ENCODE measurements at regions not wholly inside any gene's neighbourhood (a gene's known extent, or its start where the extent isn't known, plus 50 kb on each side); places are given as distances from the start of the nearest gene placed in this dataset.
"Not testable (repeated sequence)": the region's sequence is repeated elsewhere in the genome, so short reads cannot be mapped to it uniquely, and the experiment has no call there.

DNA sequence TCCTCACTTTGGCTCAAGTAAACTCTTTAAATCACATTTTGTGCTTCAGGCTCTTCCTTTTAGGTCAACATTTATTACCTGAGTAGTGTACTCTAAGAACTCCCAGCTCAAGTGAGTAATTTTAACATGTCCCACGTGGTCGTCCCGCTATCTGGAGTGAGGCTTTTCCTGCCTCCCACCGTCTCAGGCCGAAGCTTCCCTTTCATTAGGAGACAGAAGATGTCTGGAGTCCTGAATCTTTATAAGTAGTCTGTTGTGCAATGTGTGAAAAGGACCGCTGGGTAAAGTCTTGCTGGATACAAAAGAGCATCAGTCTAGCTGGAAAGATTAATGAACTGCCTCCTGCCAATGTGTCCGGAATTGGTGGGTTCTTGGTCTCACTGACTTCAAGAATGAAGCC, 117.7 kb upstream of the NEIL3 start:
- intact Hi-C loops (cut with DNase I): no loop called here
- Histone ChIP-seq H3K27ac (no peak overlapping the region), H3K27me3 (no peaks in the 10 kb centered on the region), H3K9me3 (no peaks in the 10 kb centered on the region), H3K4me1 (no peaks in the 10 kb centered on the region), H3K4me3 (no peak overlapping the region), H3K36me3 (no peaks in the 10 kb centered on the region)
- WGBS, 2 donors: 76 to 81% methylated on average over 7 of the region's 7 CpGs
- no peak for DNase-seq
- TF ChIP-seq, protein P1, sequence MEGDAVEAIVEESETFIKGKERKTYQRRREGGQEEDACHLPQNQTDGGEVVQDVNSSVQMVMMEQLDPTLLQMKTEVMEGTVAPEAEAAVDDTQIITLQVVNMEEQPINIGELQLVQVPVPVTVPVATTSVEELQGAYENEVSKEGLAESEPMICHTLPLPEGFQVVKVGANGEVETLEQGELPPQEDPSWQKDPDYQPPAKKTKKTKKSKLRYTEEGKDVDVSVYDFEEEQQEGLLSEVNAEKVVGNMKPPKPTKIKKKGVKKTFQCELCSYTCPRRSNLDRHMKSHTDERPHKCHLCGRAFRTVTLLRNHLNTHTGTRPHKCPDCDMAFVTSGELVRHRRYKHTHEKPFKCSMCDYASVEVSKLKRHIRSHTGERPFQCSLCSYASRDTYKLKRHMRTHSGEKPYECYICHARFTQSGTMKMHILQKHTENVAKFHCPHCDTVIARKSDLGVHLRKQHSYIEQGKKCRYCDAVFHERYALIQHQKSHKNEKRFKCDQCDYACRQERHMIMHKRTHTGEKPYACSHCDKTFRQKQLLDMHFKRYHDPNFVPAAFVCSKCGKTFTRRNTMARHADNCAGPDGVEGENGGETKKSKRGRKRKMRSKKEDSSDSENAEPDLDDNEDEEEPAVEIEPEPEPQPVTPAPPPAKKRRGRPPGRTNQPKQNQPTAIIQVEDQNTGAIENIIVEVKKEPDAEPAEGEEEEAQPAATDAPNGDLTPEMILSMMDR (IDR thresholded peaks at IDR 0.05): no peak
- TF ChIP-seq POLR2A (IDR thresholded peaks at IDR 0.05): no peak

DNA sequence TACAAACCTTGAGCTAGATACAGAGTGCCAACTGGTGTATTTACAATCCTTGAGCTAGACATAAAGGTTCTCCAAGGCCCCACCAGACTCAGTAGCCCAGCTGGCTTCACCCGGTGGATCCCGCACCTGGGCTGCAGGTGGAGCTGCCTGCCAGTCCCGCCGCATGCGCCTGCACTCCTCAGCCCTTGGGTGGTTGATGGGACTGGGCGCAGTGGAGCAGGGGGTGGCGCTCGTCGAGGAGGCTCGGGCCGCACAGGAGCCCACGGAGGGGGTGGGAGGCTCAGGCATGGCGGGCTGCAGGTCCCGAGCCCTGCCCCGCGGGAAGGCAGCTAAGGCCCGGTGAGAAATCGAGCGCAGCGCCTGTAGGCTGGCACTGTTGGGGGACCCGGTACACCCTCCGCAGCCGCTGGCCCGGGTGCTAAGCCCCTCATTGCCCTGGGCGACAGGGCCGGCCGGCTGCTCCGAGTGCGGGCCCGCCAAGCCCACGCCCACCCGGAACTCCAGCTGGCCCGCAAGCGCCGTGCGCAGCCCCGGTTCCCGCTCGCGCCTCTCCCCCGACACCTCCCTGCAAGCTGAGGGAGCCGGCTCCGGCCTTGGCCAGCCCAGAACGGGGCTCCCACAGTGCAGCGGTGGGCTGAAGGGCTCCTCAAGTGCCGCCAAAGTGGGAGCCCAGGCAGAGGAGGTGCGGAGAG, 116.5 kb upstream of the NEIL3 start:
- H3K4me3 ChIP-seq; H3K9me3 ChIP-seq; intact Hi-C loops (cut with DNase I); H3K36me3 ChIP-seq; DNase-seq; H3K27ac ChIP-seq; H3K4me1 ChIP-seq; H3K27me3 ChIP-seq: not testable (repeated sequence)
- WGBS, 2 donors: 95% methylated on average over 4 of the region's 47 CpGs; no CpG with 5 or more reads in 1 of the 2 donors

DNA sequence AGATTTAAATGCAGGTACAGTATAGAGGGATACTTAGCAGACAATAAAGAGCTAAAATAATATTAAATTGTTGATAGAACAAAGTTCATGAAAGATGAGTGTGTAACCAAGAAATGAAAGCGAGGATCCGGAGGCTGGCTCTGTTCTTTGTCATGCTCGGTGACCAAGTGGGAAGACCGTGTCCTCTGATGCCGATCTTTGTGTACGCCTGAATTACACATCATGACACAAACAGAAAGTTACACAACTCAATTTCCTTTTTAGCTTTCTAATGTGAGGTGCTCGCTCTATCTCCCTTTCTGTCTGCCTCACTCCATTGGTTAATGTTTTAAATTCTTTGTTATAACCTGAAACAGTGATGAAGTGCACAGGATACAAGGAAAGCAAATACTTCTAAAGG, 114.8 kb upstream of the NEIL3 start:
- WGBS, 2 donors: 77 to 86% methylated on average over 7 of the region's 7 CpGs
- no peaks in the 10 kb centered on the region for H3K4me1 ChIP-seq
- intact Hi-C loops (cut with DNase I): no loop called here
- H3K27me3 ChIP-seq: no peaks in the 10 kb centered on the region
- no peaks in the 10 kb centered on the region for H3K9me3 ChIP-seq
- DNase-seq: no peak
- H3K27ac ChIP-seq: no peak overlapping the region
- TF ChIP-seq POLR2A (IDR thresholded peaks at IDR 0.05): no peak
- TF ChIP-seq, protein P1 (IDR thresholded peaks at IDR 0.05): no peak
- H3K4me3 ChIP-seq: no peak overlapping the region
- no peaks in the 10 kb centered on the region for H3K36me3 ChIP-seq

DNA sequence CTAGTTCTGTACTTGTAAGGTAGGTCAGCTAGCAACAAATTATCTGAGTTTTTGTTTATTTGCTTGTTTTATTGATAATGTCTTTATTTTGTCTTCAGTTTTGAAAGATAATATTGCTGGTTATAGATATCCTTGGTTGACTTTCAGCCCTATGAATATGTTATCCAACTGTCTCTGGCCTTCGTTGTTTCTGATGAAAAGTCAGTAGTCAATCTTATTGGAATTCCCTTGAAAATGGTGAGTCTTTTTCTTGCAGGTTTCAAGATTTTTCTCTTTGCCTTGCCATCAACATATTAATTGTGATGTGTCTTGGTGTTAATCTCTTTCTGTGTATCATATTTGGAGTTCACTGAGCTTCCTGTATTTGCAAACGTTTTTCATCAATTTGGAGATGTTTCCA, 113.1 kb upstream of the NEIL3 start:
- intact Hi-C loops (cut with DNase I): no loop called here
- WGBS, 2 donors: 63 to 68% methylated on average over 2 of the region's 2 CpGs
- H3K36me3 ChIP-seq: no peaks in the 10 kb centered on the region
- TF ChIP-seq, protein P1 (IDR thresholded peaks at IDR 0.05): no peak
- no peak for TF ChIP-seq POLR2A (IDR thresholded peaks at IDR 0.05)
- no peak overlapping the region for H3K4me3 ChIP-seq
- no peak overlapping the region for H3K27ac ChIP-seq
- no peak for DNase-seq
- no peaks in the 10 kb centered on the region for H3K4me1 ChIP-seq
- no peaks in the 10 kb centered on the region for H3K27me3 ChIP-seq
- H3K9me3 ChIP-seq: no peaks in the 10 kb centered on the region

DNA sequence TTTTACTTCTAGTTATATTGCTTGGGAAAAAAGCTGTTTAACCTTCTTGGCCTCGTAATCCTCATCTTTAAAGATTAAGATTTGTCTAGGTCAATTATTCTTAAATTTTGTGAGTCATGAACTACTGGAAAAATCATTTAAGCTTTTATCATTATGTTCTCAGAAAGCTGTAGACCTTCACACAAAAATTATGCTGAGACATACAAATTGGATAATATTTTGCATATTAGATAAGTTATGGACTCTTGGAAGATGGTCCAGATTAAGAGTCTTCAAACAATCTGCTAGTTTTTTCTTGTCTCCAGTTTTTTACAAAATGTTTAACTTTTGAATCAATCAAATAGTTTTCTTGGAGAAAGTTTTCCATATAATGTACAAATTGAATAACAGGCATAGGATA, 108.1 kb upstream of the NEIL3 start:
- Histone ChIP-seq H3K27ac (no peak overlapping the region), H3K4me3 (no peak overlapping the region), H3K36me3 (no peaks in the 10 kb centered on the region), H3K4me1 (no peaks in the 10 kb centered on the region), H3K27me3 (no peaks in the 10 kb centered on the region), H3K9me3 (no peaks in the 10 kb centered on the region)
- 45 to 52% methylated on average over 1 of the region's 1 CpG for WGBS, 2 donors
- intact Hi-C loops (cut with DNase I): no loop called here
- DNase-seq: no peak
- TF ChIP-seq, protein P1 (IDR thresholded peaks at IDR 0.05): no peak
- TF ChIP-seq POLR2A (IDR thresholded peaks at IDR 0.05): no peak

DNA sequence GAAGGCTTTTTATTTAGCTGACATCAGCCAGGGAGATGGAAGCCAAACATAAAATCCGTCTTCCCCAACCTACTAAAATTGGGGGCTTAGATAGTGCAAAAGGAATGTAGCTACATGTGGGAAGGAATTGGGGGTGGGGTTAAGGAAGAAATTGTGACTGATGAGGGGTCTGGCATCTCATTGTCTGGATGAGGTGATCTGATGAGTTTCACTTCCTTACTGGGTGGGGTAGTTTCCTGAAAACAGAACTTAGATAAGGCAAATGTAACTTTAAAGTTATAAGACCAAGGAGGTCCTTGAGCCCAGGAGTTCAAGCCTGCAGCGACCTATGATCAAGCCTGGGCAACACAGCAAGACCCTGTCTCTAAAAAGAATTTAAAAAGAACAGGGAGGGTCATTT, 105.5 kb upstream of the NEIL3 start:
- H3K9me3 ChIP-seq: no peaks in the 10 kb centered on the region
- H3K27me3 ChIP-seq: no peaks in the 10 kb centered on the region
- intact Hi-C loops (cut with DNase I): no loop called here
- H3K4me3 ChIP-seq: no peak overlapping the region
- 30 to 34% methylated on average over 2 of the region's 2 CpGs for WGBS, 2 donors
- H3K36me3 ChIP-seq: no peaks in the 10 kb centered on the region
- no peaks in the 10 kb centered on the region for H3K4me1 ChIP-seq
- H3K27ac ChIP-seq: no peak overlapping the region
- no peak for DNase-seq
- TF ChIP-seq POLR2A (IDR thresholded peaks at IDR 0.05): no peak
- TF ChIP-seq, protein P1 (IDR thresholded peaks at IDR 0.05): no peak
